GM12865 (cell line): ENCODE measurements at regions not wholly inside any gene's neighbourhood (a gene's known extent, or its start where the extent isn't known, plus 50 kb on each side); places are given as distances from the start of the nearest gene placed in this dataset.

Source experiments
- DNase-seq: peaks from one replicate; pipeline ENCODE4 v3.0.0; 2010; ENCODE audit warnings: low read depth
- H3K4me3 ChIP-seq: 2 replicates; pipeline ENCODE4 v1.5.1; 2011; ENCODE audit warnings: mild to moderate bottlenecking, low read depth, low read length, control low read depth
- CTCF ChIP-seq: IDR thresholded peaks from 2 replicates; pipeline ENCODE4 v1.5.1; 2011; ENCODE audit warnings: low read length, control low read depth, low read depth, inconsistent platforms; ENCODE audit not compliant: insufficient read depth; ENCODE audit errors: missing control alignments

DNA sequence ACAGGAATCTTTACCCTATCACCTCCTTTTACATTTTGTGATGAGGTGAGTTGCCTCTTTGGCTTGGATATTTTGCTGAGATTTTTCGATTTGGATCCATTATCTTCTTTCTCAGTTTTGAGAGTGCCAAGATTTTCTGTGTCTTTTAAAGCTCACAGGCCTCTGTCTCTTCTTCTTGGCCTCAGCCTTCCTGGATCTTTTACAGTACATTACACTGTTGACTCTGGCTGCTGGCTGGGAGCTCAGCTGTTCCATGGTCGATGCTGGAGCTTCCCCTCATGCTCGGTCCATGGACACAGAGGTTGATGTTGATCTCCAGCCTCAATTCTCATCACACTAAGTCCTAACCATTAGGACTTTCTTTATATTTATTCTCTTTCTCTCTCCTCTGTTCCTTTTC lies 332.8 kb upstream of the UBE2E3 start:
- no peak for DNase-seq
- no peak overlapping the region for H3K4me3 ChIP-seq
- no peak for TF ChIP-seq CTCF

- no peak for TF ChIP-seq CTCF
- H3K4me3 ChIP-seq = no peak overlapping the region
- DNase-seq = no peak
Measured at GRCh38 chr2:180647221-180647620, 333.2 kb upstream of the UBE2E3 start.

GRCh38 chr2:180646756-180647155 lies 333.6 kb upstream of the UBE2E3 start:
- TF ChIP-seq CTCF = no peak
- DNase-seq = no peak
- H3K4me3 ChIP-seq = no peak overlapping the region

- H3K4me3 ChIP-seq = no peak overlapping the region
- no peak for TF ChIP-seq CTCF
- no peak for DNase-seq
Measured at GRCh38 chr2:180644709-180645108, 335.7 kb upstream of the UBE2E3 start.

GRCh38 chr2:180630756-180631155 lies 349.6 kb upstream of the UBE2E3 start:
- H3K4me3 ChIP-seq = no peak overlapping the region
- no peak for TF ChIP-seq CTCF
- DNase-seq = no peak

DNA sequence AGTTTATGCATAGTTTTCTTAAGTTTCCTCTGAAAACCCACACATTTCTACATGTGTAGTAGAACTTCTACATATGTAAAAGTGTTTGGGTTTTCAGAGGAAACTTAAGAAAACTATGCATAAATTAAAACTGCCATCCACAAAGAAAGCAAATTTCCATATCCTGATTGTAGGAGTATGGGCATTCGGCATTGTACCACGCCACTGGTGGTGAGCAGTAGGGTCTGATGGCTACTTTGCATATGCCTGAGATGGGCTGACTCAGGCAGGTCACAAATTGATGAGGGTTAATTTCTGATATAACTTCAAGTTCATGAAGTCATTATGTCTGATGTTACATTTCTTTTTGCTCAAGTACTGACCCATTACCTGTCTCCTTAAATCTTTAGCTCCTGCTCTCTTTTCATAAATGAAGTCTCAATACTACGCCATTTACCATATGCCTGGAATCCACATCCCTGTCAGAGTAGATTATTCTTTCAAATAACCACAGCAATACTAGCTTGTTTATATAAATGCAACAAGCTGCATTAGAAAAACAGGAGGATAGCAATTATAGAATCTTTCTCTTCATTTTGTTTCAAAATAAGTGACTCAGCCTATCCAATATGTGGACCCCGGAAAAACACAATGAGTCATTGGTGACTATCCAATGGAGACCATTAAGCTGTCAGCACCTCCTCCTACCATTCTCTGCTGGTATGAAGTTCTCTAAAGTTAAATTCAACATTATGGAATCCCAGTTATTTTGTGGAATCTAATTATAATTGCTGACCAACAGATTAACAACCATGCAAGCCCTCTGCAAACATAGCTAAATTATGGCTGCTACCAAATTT lies 355.2 kb upstream of the UBE2E3 start:
- TF ChIP-seq CTCF = no peak
- H3K4me3 ChIP-seq = no peak overlapping the region
- DNase-seq = no peak
